RWPE2 (cell line): ENCODE measurements at regions not wholly inside any gene's neighbourhood (a gene's known extent, or its start where the extent isn't known, plus 50 kb on each side); places are given as distances from the start of the nearest gene placed in this dataset.
"Not testable (repeated sequence)": the region's sequence is repeated elsewhere in the genome, so short reads cannot be mapped to it uniquely, and the experiment has no call there.

Source experiments
- ATAC-seq: fragments of 200-7000 bp; cut with Tn5 transposase; 3 replicates; pipeline ENCODE4 v1.9.1; 2021; ENCODE audit warnings: low read depth
- DNase-seq: peaks from one replicate; pipeline ENCODE4 v3.0.0-alpha.2; 2020; ENCODE audit warnings: low spot score
- H3K27ac ChIP-seq: fragments of 450-650 bp; 2 replicates; pipeline ENCODE4 v1.5.1; 2017; ENCODE audit warnings: mild to moderate bottlenecking; ENCODE audit not compliant: poor library complexity, severe bottlenecking
- H3K27me3 ChIP-seq: fragments of 250-450 bp; sonication (Bioruptor Pico); 2 replicates; pipeline ENCODE4 v1.5.1; 2021; ENCODE audit warnings: mild to moderate bottlenecking, moderate library complexity; ENCODE audit not compliant: insufficient read depth, poor library complexity, severe bottlenecking
- H3K36me3 ChIP-seq: fragments of 250-450 bp; sonication (Bioruptor Pico); 2 replicates; pipeline ENCODE4 v1.5.1; 2020; ENCODE audit warnings: low read depth, mild to moderate bottlenecking, moderate library complexity
- H3K4me1 ChIP-seq: fragments of 250-450 bp; sonication (Bioruptor Pico); 2 replicates; pipeline ENCODE4 v1.5.1; 2021; ENCODE audit warnings: mild to moderate bottlenecking, moderate library complexity; ENCODE audit not compliant: insufficient read depth, poor library complexity, severe bottlenecking
- H3K4me3 ChIP-seq: fragments of 250-450 bp; sonication (Bioruptor Pico); 2 replicates; pipeline ENCODE4 v1.5.1; 2021; ENCODE audit warnings: mild to moderate bottlenecking, moderate library complexity; ENCODE audit not compliant: severe bottlenecking
- H3K9me3 ChIP-seq: fragments of 250-450 bp; sonication (Bioruptor Pico); 2 replicates; pipeline ENCODE4 v1.5.1; 2021; ENCODE audit warnings: mild to moderate bottlenecking, moderate library complexity; ENCODE audit not compliant: severe bottlenecking
- TF ChIP-seq, protein P1 (sequence below): fragments of 450-650 bp; IDR thresholded peaks from one replicate; pipeline ENCODE4 v1.5.1; 2017; ENCODE audit warnings: mild to moderate bottlenecking, moderate library complexity; ENCODE audit not compliant: poor library complexity, severe bottlenecking

DNA sequence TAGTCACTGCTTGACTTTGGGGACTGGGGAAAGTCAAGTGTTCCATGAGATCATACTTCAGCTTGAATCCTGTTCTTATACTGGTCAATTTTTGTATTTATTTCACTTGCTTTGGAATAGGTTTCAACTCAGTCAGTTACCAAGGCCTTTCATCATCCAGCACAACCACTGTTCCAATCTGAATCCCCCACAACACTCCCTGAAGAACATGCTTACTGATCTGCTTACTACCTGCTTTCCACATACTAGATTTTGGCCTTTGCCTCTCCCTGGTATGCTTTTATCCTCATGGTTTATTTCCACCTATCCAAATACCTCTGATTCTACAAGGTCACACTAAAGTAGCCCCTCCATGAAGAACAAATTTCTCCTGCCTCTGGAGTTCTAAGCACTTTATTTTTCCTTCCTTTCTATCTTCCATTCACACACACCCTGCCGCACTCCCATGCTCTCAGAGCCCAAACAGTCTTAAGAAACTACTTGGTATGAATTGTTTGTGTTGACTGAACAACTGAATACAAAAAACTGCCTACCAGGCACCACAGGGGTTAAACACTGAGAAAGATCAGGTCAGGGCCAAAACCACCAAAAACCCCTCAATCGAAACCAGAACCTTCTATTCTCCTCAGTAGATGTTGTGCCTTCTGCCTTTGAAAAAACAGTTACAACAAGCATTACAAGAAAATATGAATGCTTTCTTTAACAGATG, 178.1 kb downstream of the AVL9 start:
- DNase-seq, result no peak
- ATAC-seq, result no peak
- Histone ChIP-seq H3K36me3 (no peaks in the 10 kb centered on the region), H3K27ac (no peak overlapping the region), H3K9me3 (no peaks in the 10 kb centered on the region), H3K4me1 (peaks cover 14% of the 10 kb centered on the region), H3K27me3 (no peaks in the 10 kb centered on the region), H3K4me3 (no peak overlapping the region)
- TF ChIP-seq, protein P1, sequence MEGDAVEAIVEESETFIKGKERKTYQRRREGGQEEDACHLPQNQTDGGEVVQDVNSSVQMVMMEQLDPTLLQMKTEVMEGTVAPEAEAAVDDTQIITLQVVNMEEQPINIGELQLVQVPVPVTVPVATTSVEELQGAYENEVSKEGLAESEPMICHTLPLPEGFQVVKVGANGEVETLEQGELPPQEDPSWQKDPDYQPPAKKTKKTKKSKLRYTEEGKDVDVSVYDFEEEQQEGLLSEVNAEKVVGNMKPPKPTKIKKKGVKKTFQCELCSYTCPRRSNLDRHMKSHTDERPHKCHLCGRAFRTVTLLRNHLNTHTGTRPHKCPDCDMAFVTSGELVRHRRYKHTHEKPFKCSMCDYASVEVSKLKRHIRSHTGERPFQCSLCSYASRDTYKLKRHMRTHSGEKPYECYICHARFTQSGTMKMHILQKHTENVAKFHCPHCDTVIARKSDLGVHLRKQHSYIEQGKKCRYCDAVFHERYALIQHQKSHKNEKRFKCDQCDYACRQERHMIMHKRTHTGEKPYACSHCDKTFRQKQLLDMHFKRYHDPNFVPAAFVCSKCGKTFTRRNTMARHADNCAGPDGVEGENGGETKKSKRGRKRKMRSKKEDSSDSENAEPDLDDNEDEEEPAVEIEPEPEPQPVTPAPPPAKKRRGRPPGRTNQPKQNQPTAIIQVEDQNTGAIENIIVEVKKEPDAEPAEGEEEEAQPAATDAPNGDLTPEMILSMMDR, result no peak

DNA sequence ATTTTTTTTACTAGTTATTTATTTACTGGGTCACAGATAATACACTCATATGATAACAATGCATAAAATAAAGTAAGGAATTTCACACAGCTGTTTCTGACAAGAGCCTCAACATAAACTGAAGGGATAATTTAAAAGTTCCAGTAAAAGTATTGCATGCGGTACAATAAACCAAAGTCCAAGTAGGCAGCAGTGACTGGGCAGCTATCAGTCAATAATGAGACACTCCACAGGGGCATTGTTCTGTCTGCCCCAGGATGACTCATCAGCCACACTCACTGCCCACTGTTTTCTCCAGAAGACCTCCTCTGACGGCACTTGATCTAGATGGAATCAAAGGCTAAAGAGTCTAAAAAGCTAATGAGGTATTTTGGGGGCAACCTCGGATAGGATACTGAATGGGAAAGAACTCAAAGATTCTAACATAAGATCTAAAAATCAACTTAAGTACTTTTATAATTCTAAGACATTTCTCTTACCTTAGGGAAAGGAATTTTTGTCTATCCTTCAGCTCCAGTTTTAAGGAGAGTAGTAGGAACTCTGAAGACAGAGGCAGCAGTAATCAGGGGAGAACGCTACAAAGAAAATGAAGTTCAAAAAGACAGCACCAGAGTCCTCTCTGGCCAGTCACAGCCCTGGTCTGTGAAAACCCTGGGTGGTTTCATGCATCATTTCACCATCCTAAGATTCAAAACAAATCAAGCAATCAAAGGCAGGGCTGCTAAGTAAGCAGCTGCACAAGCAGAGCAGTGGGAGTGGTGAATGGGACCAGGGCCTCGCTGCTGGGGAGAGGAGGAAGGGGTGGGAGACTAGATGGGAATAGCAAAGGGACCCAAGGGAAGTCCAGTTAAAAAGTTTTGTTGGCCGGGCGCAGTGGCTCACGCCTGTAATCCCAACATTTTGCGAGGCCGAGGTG, 175.1 kb downstream of the AVL9 start:
- no peak overlapping the region for H3K4me3 ChIP-seq
- DNase-seq (no peak), ATAC-seq (peak; percentile 45; the same call in 2 of the 3 replicates)
- no peaks in the 10 kb centered on the region for H3K9me3 ChIP-seq
- no peaks in the 10 kb centered on the region for H3K36me3 ChIP-seq
- H3K4me1 ChIP-seq, result peaks cover 14% of the 10 kb centered on the region
- H3K27ac ChIP-seq, result peak overlapping the region; percentile 56
- no peaks in the 10 kb centered on the region for H3K27me3 ChIP-seq
- TF ChIP-seq, protein P1, result no peak

DNA sequence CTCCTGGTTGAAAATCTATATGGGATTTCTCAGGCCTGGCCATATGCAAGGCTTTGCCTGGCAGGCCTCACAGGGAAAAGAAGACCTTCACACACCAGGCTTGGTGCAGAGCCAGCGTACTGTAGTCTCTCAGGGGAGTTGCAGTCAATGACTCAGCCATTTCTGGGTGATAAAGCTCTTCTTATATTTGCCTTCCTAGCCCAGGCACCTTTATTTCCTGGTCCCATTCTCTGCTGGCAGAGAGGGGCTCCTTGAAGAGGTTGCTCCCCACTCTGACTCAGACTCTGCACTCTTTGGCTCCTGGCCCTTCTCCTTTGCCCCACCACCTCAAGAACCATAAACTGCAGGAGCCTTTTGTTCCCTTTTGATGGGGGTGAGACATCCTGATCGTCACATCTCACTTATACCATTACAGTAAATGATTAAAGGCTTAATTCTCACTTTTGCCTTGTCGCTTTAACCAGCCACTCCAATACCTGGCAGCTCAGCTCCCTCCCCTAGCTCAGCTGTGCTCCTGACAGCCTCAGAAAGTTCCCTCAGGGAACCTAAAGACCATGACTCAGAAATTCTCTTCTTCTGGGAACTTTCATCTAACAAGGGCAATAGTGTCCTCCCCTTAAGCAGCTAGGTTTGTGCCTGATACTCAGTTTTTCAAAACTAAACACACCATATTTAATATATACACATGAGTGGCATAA, 174.0 kb downstream of the AVL9 start:
- H3K27ac ChIP-seq, result peak overlapping the region; percentile 56
- H3K4me3 ChIP-seq, H3K27me3 ChIP-seq, DNase-seq, H3K36me3 ChIP-seq, H3K9me3 ChIP-seq: not testable (repeated sequence)
- ATAC-seq, result peak; percentile 91
- H3K4me1 ChIP-seq, result peaks cover 14% of the 10 kb centered on the region

GRCh38 chr7:32668387-32669097, 173.3 kb downstream of the AVL9 start:
- H3K9me3 ChIP-seq, H3K36me3 ChIP-seq, H3K27me3 ChIP-seq, DNase-seq, H3K4me3 ChIP-seq: not testable (repeated sequence)
- 0 out of 3 replicates have a peak, but pooled peaks have one; percentile 5 for ATAC-seq
- peaks cover 14% of the 10 kb centered on the region for H3K4me1 ChIP-seq
- H3K27ac ChIP-seq, result peak overlapping the region; percentile 56

GRCh38 chr7:32667586-32667985, 172.3 kb downstream of the AVL9 start:
- peaks cover 14% of the 10 kb centered on the region for H3K4me1 ChIP-seq
- not testable (repeated sequence) for DNase-seq, H3K36me3 ChIP-seq, H3K9me3 ChIP-seq, ATAC-seq, H3K27me3 ChIP-seq, H3K27ac ChIP-seq, H3K4me3 ChIP-seq

- H3K4me1 ChIP-seq, ATAC-seq, H3K36me3 ChIP-seq, H3K4me3 ChIP-seq, DNase-seq, H3K27me3 ChIP-seq, H3K9me3 ChIP-seq, H3K27ac ChIP-seq: not testable (repeated sequence)
Observed at GRCh38 chr7:32663805-32664211, 168.5 kb downstream of the AVL9 start.

DNA sequence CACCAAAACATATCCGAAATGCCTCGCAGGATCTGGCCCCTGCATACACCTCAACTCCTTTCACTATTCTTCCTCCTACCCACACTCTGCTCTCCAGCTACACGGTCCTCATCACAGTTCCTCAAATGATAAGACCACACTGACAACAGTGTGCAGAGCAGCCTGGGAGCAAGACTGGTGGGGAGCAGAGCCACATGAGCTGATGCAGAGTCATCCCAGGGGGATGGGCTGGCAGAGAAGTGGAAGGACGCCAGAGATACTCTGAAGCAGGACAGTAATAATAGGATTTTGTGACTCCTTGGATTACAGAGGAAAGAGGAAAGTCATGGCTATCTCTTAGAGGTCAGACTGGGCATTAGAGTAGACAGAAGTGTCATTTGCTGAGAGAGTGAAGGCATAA, 167.2 kb downstream of the AVL9 start:
- H3K36me3 ChIP-seq, H3K4me3 ChIP-seq, H3K27me3 ChIP-seq, DNase-seq, H3K4me1 ChIP-seq, ATAC-seq, H3K27ac ChIP-seq, H3K9me3 ChIP-seq: not testable (repeated sequence)
